Mucosa of rectum (tissue), 2 donors: ENCODE measurements at regions not wholly inside any gene's neighbourhood (a gene's known extent, or its start where the extent isn't known, plus 50 kb on each side); places are given as distances from the start of the nearest gene placed in this dataset.

Experiments used
- H3K27ac ChIP-seq, 2 donors: one replicate each; pipeline ENCODE4 v1.7.0; 2013; ENCODE audit warnings: inconsistent platforms in 2 of 2, low read depth in 2 of 2, low read length in 2 of 2
- H3K27me3 ChIP-seq, 2 donors: one replicate each; pipeline ENCODE4 v1.7.0; 2013; ENCODE audit warnings: low read length in 2 of 2; ENCODE audit not compliant: control insufficient read depth in 2 of 2, insufficient read depth in 2 of 2
- H3K36me3 ChIP-seq, 2 donors: one replicate each; pipeline ENCODE4 v1.7.0; 2013; ENCODE audit warnings: low read length in 2 of 2; ENCODE audit not compliant: control insufficient read depth in 2 of 2, insufficient read depth in 2 of 2
- H3K4me1 ChIP-seq, 2 donors: one replicate each; pipeline ENCODE4 v1.7.0; 2013; ENCODE audit warnings: low read length in 2 of 2, mild to moderate bottlenecking in 1 of 2; ENCODE audit not compliant: control insufficient read depth in 2 of 2, insufficient read depth in 2 of 2
- H3K4me3 ChIP-seq, 2 donors: one replicate each; pipeline ENCODE4 v1.7.0; 2013; ENCODE audit warnings: low read length in 2 of 2
- H3K9ac ChIP-seq, 2 donors: one replicate each; pipeline ENCODE4 v1.7.0; 2013; ENCODE audit warnings: low read length in 2 of 2, low read depth in 1 of 2, mild to moderate bottlenecking in 1 of 2
- H3K9me3 ChIP-seq, 2 donors: one replicate each; pipeline ENCODE4 v1.7.0; 2013; ENCODE audit warnings: low read length in 2 of 2; ENCODE audit not compliant: control insufficient read depth in 2 of 2
- donor health status: healthy.
- donor health status: Normal muscosa, but diverticular disease.

DNA sequence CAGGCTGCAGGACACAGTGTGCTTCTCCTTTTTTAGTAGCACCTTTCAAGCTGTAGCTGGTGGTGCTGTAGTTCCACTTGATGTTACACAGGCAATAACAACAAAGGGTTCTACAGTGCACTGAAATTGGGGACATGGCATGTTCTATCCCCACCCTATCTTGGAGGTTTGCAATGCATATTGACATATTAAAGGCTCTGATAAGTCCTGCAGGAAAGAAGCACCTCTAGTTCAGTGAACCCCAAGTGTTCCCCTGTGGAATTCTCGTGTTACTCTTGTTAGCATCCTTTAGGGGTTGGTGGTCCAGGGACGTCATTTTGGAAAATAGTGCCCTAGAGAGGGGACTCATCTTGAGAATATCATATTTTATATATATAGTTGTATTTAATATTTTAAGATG is 337.6 kb downstream of the DHX35 start:
- H3K27me3 ChIP-seq = no peaks in the 10 kb centered on the region
- H3K36me3 ChIP-seq = no peaks in the 10 kb centered on the region
- H3K4me3 ChIP-seq = no peak overlapping the region
- H3K9ac ChIP-seq = no peak overlapping the region
- no peaks in the 10 kb centered on the region for H3K9me3 ChIP-seq
- no peaks in the 10 kb centered on the region for H3K4me1 ChIP-seq
- H3K27ac ChIP-seq = no peak overlapping the region

DNA sequence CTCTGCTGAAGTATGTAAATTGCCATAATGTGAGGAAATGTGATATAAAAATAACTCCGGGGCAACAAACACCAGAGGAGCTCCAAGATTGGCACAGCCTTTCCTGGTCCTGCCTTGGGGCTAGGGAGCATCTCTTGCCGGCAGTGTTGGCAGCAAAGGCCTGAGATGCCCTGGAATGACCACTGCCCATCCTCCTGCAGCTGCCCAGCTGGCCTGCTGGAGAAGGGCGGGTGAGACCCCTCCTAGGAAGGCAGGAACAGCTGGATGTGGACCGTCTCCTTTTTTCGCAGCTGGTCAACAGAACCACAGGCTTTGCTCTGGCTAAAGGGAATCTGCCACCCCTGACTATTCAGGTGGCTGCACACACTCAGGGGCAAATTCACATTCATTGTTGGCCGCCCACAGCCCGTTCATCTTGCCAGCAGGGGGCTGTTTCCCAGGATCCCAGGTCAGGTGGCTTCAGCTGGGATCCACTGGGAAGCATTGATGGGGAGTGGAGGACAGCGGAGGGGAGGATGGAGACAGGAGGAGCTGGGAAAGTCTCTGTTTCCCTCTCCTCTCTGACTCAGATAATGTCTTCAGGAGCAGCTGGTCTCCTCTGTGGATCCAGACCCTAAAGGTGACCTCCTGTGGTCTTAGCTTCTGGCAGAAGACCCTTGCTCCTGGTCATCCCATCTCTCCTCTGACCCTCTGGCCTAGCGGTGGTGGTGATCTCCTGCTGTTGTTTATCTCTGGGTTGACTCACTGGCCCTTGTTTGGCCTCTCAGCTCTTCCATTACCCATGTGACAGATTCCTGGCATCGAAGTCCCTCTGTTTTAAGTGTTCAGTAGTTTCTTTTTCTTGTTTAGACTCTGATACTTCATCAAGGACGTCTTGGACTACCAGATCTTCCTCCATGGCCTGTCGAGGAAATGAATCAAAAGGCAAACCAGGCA is 336.7 kb downstream of the DHX35 start:
- no peaks in the 10 kb centered on the region for H3K4me1 ChIP-seq
- no peak overlapping the region for H3K27ac ChIP-seq
- no peaks in the 10 kb centered on the region for H3K9me3 ChIP-seq
- H3K4me3 ChIP-seq = no peak overlapping the region
- H3K27me3 ChIP-seq = no peaks in the 10 kb centered on the region
- H3K9ac ChIP-seq = no peak overlapping the region
- no peaks in the 10 kb centered on the region for H3K36me3 ChIP-seq

DNA sequence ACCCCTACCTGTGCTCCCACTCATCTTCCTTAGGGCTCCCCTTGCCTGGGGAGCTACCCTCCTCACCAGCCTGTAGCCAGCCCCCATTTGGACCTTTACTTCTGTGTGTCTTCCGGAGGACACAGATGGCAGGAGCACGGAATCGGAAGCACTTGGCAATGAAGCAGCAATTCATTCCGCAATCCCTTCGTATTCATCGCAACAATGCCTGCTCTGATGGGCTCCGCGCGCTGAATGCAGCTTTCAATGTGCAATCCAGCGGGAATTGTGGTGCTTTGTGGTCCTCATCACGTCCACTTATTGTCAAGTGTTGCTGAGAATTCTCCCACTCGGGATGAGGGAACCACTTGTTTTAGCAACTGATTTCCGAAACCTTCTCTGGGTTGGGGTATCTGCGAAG is 336.0 kb downstream of the DHX35 start:
- Histone ChIP-seq H3K4me1 (no peaks in the 10 kb centered on the region), H3K27ac (no peak overlapping the region), H3K27me3 (no peaks in the 10 kb centered on the region), H3K36me3 (no peaks in the 10 kb centered on the region), H3K9me3 (no peaks in the 10 kb centered on the region), H3K9ac (no peak overlapping the region), H3K4me3 (no peak overlapping the region)

DNA sequence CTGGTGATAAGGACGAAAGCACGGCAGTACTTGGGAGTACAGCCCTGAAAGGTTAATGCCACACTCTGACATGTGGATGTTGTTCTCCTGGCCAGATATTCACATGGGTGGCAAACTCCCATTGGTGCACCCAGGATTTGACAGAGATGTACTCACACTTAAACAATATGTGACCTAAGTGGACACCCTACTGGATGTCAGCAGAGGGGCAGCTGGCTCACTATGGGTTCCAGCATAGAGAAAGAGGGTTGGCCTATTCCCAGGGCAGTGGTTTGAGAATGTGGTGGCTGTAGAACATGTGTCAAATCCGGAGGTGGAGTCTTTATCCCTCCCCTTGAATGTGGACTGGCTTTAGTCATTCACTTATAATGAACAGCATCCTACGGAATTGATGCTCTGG is 333.2 kb downstream of the DHX35 start:
- Histone ChIP-seq H3K27ac (no peak overlapping the region), H3K9ac (no peak overlapping the region), H3K27me3 (no peaks in the 10 kb centered on the region), H3K9me3 (no peaks in the 10 kb centered on the region), H3K4me3 (no peak overlapping the region), H3K36me3 (no peaks in the 10 kb centered on the region), H3K4me1 (no peaks in the 10 kb centered on the region)

DNA sequence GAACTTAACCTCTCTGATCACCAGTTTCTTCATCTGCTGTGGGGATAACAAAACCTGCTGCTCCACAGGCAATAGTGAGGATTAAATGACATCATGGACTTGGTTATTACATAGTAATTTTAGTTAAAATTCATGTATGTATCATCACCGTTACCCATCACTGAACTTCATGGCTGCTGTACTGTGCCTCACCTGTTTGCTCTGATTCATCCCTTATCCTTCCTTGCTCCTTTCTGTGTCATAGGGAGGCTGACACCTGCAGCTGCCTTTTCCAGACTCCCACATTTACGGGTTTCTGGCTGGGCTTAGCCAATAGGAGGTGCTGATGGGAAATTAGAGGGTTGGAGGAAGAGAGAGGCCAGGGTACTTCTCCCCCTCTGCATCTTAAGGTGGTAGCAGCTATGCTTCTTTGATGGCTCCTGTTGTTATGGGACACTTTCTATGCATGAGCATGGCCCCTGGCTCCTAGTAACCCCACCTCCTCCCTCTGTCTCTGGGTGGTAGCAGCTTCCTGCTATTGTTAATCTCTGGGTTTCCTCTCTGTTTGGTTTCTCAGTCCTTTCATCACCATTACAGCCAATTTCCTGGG is 332.1 kb downstream of the DHX35 start:
- Histone ChIP-seq H3K27ac (no peak overlapping the region), H3K27me3 (no peaks in the 10 kb centered on the region), H3K9me3 (no peaks in the 10 kb centered on the region), H3K9ac (no peak overlapping the region), H3K4me1 (no peaks in the 10 kb centered on the region), H3K4me3 (no peak overlapping the region), H3K36me3 (no peaks in the 10 kb centered on the region)

DNA sequence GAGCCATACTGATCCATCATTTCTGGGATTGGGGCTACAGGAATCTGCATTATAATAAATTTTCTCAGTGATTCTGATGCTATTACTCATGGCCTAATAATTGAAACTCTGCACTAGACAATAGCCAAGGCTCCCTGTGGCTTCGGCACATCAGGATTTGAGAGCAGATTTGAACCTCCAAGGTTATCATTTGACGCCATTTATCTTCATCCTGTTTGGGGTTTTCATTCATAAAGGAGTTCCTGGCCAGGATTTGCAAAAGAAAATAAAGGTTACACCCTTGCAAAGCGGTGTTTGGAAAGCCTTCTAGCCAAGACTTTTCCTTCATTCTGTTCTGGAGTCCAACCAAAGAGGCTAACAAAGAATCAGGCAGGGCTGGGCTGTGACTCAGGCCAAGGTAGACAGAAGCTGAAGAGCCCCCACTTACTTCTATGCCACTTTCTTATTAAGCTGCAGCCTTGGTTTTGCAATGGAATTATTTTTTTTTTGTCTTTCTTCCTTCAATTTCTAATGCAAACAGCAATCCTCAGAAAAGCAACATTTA is 330.1 kb downstream of the DHX35 start:
- Histone ChIP-seq H3K9ac (no peak overlapping the region), H3K36me3 (no peaks in the 10 kb centered on the region), H3K4me1 (no peaks in the 10 kb centered on the region), H3K27me3 (no peaks in the 10 kb centered on the region), H3K4me3 (no peak overlapping the region), H3K9me3 (no peaks in the 10 kb centered on the region), H3K27ac (no peak overlapping the region)

DNA sequence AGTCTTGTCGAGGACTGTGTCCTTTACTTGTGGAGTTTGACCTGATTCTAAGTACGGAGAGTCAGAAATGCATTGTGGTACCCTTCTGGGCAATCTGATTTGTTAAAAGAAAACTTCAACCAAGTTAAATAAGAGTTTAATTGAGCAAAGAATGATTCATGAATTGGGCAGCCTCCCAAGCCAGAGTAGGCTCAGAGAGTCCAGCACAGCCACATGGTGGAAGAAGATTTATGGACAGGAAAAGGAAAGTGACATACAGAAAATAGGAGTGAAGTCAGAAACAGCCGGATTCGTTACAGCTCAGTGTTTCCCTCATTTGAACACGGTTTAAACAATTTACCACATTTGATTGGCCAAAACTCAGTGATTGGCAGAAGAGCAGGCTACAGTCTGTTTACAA is 329.2 kb downstream of the DHX35 start:
- Histone ChIP-seq H3K9ac (no peak overlapping the region), H3K9me3 (no peaks in the 10 kb centered on the region), H3K4me1 (no peaks in the 10 kb centered on the region), H3K27ac (no peak overlapping the region), H3K4me3 (no peak overlapping the region), H3K36me3 (no peaks in the 10 kb centered on the region), H3K27me3 (no peaks in the 10 kb centered on the region)

DNA sequence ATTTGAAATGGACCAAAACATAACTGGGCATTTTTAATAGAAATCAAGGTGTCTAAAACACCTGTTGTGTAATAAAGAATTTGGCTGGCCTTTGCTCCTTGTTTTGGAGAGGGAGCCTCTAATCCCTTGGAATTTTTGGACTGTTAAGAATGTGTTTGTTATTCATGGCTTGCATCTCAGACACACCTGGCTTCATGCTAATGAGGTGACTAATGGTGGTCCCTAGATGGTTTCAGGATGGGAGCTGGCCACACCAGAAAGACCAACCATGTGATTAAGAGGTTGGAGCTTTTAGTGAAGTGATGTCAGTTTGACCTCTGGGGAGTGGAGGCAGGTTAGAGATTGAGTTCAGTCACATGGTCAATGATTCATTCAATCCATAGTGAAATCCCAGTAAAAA is 328.4 kb downstream of the DHX35 start:
- Histone ChIP-seq H3K9ac (no peak overlapping the region), H3K4me1 (no peaks in the 10 kb centered on the region), H3K27me3 (no peaks in the 10 kb centered on the region), H3K4me3 (no peak overlapping the region), H3K27ac (no peak overlapping the region), H3K9me3 (no peaks in the 10 kb centered on the region), H3K36me3 (no peaks in the 10 kb centered on the region)

DNA sequence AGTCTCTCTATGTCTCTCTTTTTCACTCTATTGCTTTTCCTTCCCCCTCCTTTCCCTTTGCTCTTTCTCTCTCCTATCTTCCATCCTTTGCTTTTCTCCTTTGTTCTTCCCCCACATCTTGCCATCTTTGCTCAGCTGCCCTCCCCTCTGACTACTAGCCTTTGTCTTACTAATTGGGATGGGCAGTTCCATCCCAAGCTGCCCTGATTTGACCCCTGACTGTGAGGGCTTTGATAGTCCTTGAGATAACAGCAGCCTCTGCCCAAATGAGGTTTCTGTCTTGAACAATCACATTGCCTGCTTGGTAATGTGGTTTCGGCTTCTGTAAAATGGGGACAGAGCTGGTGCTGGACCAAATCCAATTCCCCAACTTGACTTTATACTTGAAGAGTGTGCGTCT is 327.7 kb downstream of the DHX35 start:
- no peaks in the 10 kb centered on the region for H3K4me1 ChIP-seq
- H3K27me3 ChIP-seq = no peaks in the 10 kb centered on the region
- H3K36me3 ChIP-seq = no peaks in the 10 kb centered on the region
- H3K4me3 ChIP-seq = no peak overlapping the region
- H3K9me3 ChIP-seq = no peaks in the 10 kb centered on the region
- H3K9ac ChIP-seq = no peak overlapping the region
- no peak overlapping the region for H3K27ac ChIP-seq

DNA sequence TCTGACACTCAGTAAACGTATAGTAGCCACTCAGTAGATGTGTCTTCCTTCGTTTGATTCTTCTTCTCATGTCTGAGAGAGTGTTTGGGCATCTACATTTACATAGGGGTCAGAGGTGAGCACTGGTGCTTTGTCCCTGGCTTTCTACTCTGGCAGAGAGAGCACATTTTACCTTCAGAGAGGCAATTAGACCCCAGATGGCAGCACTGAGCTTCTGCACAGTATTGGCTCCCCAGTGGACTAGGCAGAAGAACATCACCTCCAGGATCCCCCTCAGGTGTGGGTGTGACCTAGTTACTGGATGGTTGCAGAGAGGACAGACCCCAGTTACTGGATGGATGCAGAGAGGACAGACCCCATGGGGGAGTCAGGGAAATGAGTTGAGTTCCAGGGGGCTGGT is 327.2 kb downstream of the DHX35 start:
- Histone ChIP-seq H3K4me1 (no peaks in the 10 kb centered on the region), H3K27ac (no peak overlapping the region), H3K27me3 (no peaks in the 10 kb centered on the region), H3K36me3 (no peaks in the 10 kb centered on the region), H3K9ac (no peak overlapping the region), H3K4me3 (no peak overlapping the region), H3K9me3 (no peaks in the 10 kb centered on the region)
